OCI-LY7 (cell line): ENCODE measurements at regions not wholly inside any gene's neighbourhood (a gene's known extent, or its start where the extent isn't known, plus 50 kb on each side); places are given as distances from the start of the nearest gene placed in this dataset.
"Not testable (repeated sequence)": the region's sequence is repeated elsewhere in the genome, so short reads cannot be mapped to it uniquely, and the experiment has no call there.

Experiments used
- BruUV-seq: library from RNA; stranded (reverse); fragments of 400-500 nt; replicated peaks from 2 replicates; lab custom pipeline; 2021; lab: Mats Ljungman, UMichigan
- CTCF ChIA-PET: fragments of 300-600 bp; sonication (Branson Sonifier 250); formaldehyde crosslinking; loops from one replicate; lab custom pipeline; 2022; ENCODE audit warnings: antibody characterized with exemption; ENCODE audit not compliant: unreplicated experiment; lab: Charles Lee
- POLR2A ChIA-PET: fragments of 300-600 bp; sonication (Branson Sonifier 250); formaldehyde crosslinking; loops from one replicate; lab custom pipeline; 2022; ENCODE audit warnings: antibody characterized with exemption; lab: Charles Lee
- DNase-seq: peaks from one replicate; pipeline ENCODE4 v3.0.0-alpha.2; 2015; ENCODE audit warnings: low spot score
- H2AFZ ChIP-seq: fragments of 200-600 bp; sonication (generic), shearing (Covaris generic); 2 replicates; pipeline ENCODE4 v1.6.1; 2014; ENCODE audit warnings: mild to moderate bottlenecking, antibody characterized with exemption, low read length, moderate library complexity
- H3K27ac ChIP-seq: fragments of 200-600 bp; sonication (generic); 2 replicates; pipeline ENCODE4 v1.5.1; 2014; ENCODE audit warnings: mixed run types, low read depth, mild to moderate bottlenecking, moderate library complexity, low read length, inconsistent platforms; ENCODE audit not compliant: poor library complexity, severe bottlenecking
- H3K36me3 ChIP-seq: fragments of 200-600 bp; sonication (generic); 2 replicates; pipeline ENCODE4 v1.6.1; 2014; ENCODE audit warnings: mild to moderate bottlenecking, antibody characterized with exemption, low read length, moderate library complexity, mixed read lengths; ENCODE audit not compliant: insufficient read depth
- H3K4me1 ChIP-seq: fragments of 200-600 bp; sonication (generic); 2 replicates; pipeline ENCODE4 v1.5.1; 2014; ENCODE audit warnings: mild to moderate bottlenecking, low read length; ENCODE audit not compliant: insufficient read depth, poor library complexity, severe bottlenecking
- H3K4me2 ChIP-seq: fragments of 200-600 bp; sonication (generic); 2 replicates; pipeline ENCODE4 v1.6.1; 2014; ENCODE audit warnings: mild to moderate bottlenecking, low read length
- H3K4me3 ChIP-seq: fragments of 200-600 bp; sonication (generic); 2 replicates; pipeline ENCODE4 v1.5.1; 2014; ENCODE audit warnings: mild to moderate bottlenecking, low read depth, low read length; ENCODE audit not compliant: poor library complexity, severe bottlenecking
- H3K79me2 ChIP-seq: fragments of 200-600 bp; sonication (generic); 2 replicates; pipeline ENCODE4 v1.6.1; 2016; ENCODE audit warnings: low read depth, mild to moderate bottlenecking, low read length, moderate library complexity, mixed read lengths; ENCODE audit not compliant: insufficient read depth
- H3K9me2 ChIP-seq: fragments of 200-600 bp; sonication (generic); 2 replicates; pipeline ENCODE4 v1.6.1; 2016; ENCODE audit warnings: mild to moderate bottlenecking, low read length, mixed read lengths; ENCODE audit not compliant: insufficient read depth
- H3K9me3 ChIP-seq: fragments of 200-600 bp; sonication (generic); 2 replicates; pipeline ENCODE4 v1.6.1; 2014; ENCODE audit warnings: mild to moderate bottlenecking, mixed run types, low read length, mixed read lengths
- H4K20me1 ChIP-seq: fragments of 200-600 bp; sonication (generic); 2 replicates; pipeline ENCODE4 v1.6.1; 2014; ENCODE audit warnings: mild to moderate bottlenecking, antibody characterized with exemption, low read length, moderate library complexity, mixed read lengths; ENCODE audit not compliant: insufficient read depth
- EZH2phosphoT487 ChIP-seq: fragments of 200-600 bp; sonication (generic); IDR thresholded peaks from 2 replicates; pipeline ENCODE4 v1.6.1; 2018; ENCODE audit warnings: low read depth, borderline replicate concordance, mild to moderate bottlenecking, mixed run types, antibody characterized with exemption, low read length, moderate library complexity, mixed read lengths
- intact Hi-C: fragments of 100-400 bp; cut with micrococcal nuclease; formaldehyde crosslinking; loops from one replicate; pipeline ENCODE4 v1.10.0; 2022; ENCODE audit not compliant: unreplicated experiment
- TF ChIP-seq, protein P1 (sequence below): fragments of 200-600 bp; sonication (generic); conservative IDR thresholded peaks from 2 replicates; pipeline ENCODE4 v1.5.1; 2014; ENCODE audit warnings: mild to moderate bottlenecking, antibody characterized with exemption, low read length, moderate library complexity, mixed read lengths

DNA sequence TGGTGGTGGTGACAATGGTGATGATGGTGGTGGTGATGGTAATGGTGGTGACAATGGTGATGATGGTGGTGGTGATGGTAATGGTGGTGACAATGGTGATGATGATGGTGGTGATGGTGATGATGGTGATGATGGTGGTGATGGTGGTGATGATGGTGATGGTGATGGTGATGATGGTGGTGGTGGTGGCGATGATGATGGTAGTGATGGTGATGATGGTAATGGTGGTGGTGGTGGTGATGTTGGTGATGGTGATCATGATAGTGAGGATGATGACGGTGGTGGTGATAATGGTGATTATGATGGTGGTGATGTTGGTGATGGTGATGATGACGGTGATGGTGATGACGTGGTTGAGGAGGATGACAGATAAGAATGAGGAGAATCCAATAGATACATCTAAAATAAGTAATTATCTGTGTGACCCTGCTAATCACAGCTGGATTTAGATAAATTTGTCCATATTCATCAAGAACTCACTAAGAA, 170.7 kb upstream of the SFSWAP start:
- H2AFZ ChIP-seq: no peak overlapping the region
- TF ChIP-seq, protein P1, sequence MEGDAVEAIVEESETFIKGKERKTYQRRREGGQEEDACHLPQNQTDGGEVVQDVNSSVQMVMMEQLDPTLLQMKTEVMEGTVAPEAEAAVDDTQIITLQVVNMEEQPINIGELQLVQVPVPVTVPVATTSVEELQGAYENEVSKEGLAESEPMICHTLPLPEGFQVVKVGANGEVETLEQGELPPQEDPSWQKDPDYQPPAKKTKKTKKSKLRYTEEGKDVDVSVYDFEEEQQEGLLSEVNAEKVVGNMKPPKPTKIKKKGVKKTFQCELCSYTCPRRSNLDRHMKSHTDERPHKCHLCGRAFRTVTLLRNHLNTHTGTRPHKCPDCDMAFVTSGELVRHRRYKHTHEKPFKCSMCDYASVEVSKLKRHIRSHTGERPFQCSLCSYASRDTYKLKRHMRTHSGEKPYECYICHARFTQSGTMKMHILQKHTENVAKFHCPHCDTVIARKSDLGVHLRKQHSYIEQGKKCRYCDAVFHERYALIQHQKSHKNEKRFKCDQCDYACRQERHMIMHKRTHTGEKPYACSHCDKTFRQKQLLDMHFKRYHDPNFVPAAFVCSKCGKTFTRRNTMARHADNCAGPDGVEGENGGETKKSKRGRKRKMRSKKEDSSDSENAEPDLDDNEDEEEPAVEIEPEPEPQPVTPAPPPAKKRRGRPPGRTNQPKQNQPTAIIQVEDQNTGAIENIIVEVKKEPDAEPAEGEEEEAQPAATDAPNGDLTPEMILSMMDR: no peak
- no peak for TF ChIP-seq EZH2phosphoT487
- BruUV-seq: no TSS peak
- H3K4me2 ChIP-seq: no peak overlapping the region
- no peaks in the 10 kb centered on the region for H3K36me3 ChIP-seq
- intact Hi-C loops: no loop called here
- H3K9me2 ChIP-seq: no peaks in the 10 kb centered on the region
- ChIA-PET POLR2A (no interaction called here), CTCF (no interaction called here)
- no peaks in the 10 kb centered on the region for H3K4me1 ChIP-seq
- H3K9me3 ChIP-seq: no peaks in the 10 kb centered on the region
- DNase-seq: no peak
- no peak overlapping the region for H3K27ac ChIP-seq
- H3K4me3 ChIP-seq: no peak overlapping the region
- H3K79me2 ChIP-seq: no peaks in the 10 kb centered on the region
- H4K20me1 ChIP-seq: no peaks in the 10 kb centered on the region

DNA sequence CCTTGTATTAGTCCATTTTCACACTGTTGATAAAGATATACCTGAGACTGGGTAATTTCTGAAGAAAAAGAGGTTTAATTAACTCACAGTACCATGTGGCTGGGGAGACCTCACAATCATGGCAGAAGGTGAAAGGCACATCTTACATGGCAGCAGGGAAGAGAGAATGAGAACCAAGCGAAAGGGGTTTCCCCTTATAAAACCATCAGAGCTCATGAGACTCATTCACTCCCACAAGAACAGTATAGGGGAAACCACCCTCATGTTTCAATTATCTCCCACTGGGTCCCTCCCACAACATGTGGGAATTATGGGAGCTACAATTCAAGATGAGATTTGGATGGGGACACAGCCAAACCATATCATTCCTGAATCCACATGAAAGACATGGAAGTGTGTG, 169.4 kb upstream of the SFSWAP start:
- H2AFZ ChIP-seq, BruUV-seq, H3K4me1 ChIP-seq, DNase-seq, CTCF ChIA-PET, H3K4me2 ChIP-seq, H3K79me2 ChIP-seq, H3K9me3 ChIP-seq, H3K27ac ChIP-seq, intact Hi-C loops, H3K4me3 ChIP-seq, H3K36me3 ChIP-seq, H4K20me1 ChIP-seq, H3K9me2 ChIP-seq: not testable (repeated sequence)
- POLR2A ChIA-PET: interaction anchor here (1.1 kb wide), 1 partner anchor 14 kb away, joined by 3 read pairs; no protein-coding TSS in a partner anchor

DNA sequence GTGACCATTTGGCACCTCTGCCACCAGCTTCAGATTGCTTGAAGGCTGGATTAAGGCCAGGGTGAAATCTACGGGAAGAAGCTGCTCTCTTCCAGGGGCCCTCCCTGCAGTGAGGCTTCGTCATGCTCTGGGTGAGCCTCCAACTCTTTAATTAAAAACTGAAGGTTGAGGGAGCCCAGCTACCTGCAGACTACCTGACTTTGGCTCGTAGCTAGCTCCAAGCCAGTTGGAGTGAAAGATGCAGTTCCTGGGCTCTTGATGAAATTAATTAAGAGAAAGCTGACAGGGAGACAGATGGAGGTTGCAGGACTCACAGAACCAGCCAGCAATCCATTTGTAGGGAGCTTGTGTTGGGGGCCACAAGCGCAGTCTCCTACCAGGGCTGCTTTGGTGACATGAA, 168.5 kb upstream of the SFSWAP start:
- H3K4me3 ChIP-seq: no peak overlapping the region
- H3K9me3 ChIP-seq: no peaks in the 10 kb centered on the region
- intact Hi-C loops: no loop called here
- H3K36me3 ChIP-seq: no peaks in the 10 kb centered on the region
- POLR2A ChIA-PET: interaction anchor here (1.1 kb wide), 1 partner anchor 15 kb away, joined by 3 read pairs; no protein-coding TSS in a partner anchor
- no peak overlapping the region for H2AFZ ChIP-seq
- H3K9me2 ChIP-seq: no peaks in the 10 kb centered on the region
- no peak for DNase-seq
- H3K27ac ChIP-seq: no peak overlapping the region
- no peaks in the 10 kb centered on the region for H4K20me1 ChIP-seq
- CTCF ChIA-PET: no interaction called here
- TF ChIP-seq, protein P1: no peak
- TF ChIP-seq EZH2phosphoT487: no peak
- no peaks in the 10 kb centered on the region for H3K79me2 ChIP-seq
- no peaks in the 10 kb centered on the region for H3K4me1 ChIP-seq
- BruUV-seq: no TSS peak
- H3K4me2 ChIP-seq: no peak overlapping the region
